ENCODE measurements at regions not wholly inside any gene's neighbourhood (a gene's known extent, or its start where the extent isn't known, plus 50 kb on each side); places are given as distances from the start of the nearest gene placed in this dataset.

DNA sequence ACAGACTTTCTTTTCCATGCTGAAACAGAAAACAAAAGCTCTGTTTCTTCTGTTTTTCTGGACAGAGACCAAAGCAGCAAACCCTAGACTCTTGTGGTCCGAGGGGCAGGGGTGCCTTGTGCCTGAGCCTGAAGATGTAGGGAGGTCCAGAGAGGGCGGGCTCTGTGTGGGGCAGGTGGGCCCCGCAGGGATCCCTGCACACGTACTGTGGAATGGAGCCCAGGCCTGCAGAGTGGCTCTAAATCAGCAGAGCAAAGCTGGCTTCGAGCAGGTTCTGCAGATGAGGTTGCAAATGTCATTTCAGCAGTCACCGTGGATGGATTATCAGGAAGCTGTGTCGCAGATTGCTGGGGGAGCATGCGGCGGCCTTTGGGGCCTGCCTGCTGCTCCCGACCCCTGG is 438.6 kb downstream of the RNF144A start:
- TF ChIP-seq EZH2phosphoT487 (IDR thresholded peaks at IDR 0.05) (no peak), EZH2 (IDR thresholded peaks at IDR 0.05) (no peak)
- TF ChIP-seq, protein P1, sequence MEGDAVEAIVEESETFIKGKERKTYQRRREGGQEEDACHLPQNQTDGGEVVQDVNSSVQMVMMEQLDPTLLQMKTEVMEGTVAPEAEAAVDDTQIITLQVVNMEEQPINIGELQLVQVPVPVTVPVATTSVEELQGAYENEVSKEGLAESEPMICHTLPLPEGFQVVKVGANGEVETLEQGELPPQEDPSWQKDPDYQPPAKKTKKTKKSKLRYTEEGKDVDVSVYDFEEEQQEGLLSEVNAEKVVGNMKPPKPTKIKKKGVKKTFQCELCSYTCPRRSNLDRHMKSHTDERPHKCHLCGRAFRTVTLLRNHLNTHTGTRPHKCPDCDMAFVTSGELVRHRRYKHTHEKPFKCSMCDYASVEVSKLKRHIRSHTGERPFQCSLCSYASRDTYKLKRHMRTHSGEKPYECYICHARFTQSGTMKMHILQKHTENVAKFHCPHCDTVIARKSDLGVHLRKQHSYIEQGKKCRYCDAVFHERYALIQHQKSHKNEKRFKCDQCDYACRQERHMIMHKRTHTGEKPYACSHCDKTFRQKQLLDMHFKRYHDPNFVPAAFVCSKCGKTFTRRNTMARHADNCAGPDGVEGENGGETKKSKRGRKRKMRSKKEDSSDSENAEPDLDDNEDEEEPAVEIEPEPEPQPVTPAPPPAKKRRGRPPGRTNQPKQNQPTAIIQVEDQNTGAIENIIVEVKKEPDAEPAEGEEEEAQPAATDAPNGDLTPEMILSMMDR (IDR thresholded peaks at IDR 0.05): no peak
